Liver (tissue), 8 donors: ENCODE measurements at regions not wholly inside any gene's neighbourhood (a gene's known extent, or its start where the extent isn't known, plus 50 kb on each side); places are given as distances from the start of the nearest gene placed in this dataset.

ENCODE experiments used
- DNase-seq: peaks from one replicate; pipeline ENCODE4 v3.0.0-alpha.2; 2017; ENCODE audit warnings: low spot score
- H3K27ac ChIP-seq, 2 donors: one replicate each; pipeline ENCODE4 v1.7.0; 2013; ENCODE audit warnings: inconsistent platforms in 2 of 2, low read length in 2 of 2, control low read depth in 1 of 2, low read depth in 1 of 2, mild to moderate bottlenecking in 1 of 2
- H3K27me3 ChIP-seq, 4 donors: one replicate each; pipeline versions ENCODE4 v1.6.1 to v1.7.0; 2013; ENCODE audit warnings: low read length in 3 of 4, inconsistent platforms in 1 of 4, mild to moderate bottlenecking in 1 of 4, moderate library complexity in 1 of 4; ENCODE audit not compliant: control insufficient read depth in 4 of 4, insufficient read depth in 4 of 4
- H3K36me3 ChIP-seq, 4 donors: one replicate each; pipeline versions ENCODE4 v1.6.1 to v1.7.0; 2013; ENCODE audit warnings: low read length in 3 of 4, mild to moderate bottlenecking in 3 of 4, low read depth in 1 of 4, moderate library complexity in 1 of 4; ENCODE audit not compliant: control insufficient read depth in 4 of 4, insufficient read depth in 3 of 4
- H3K4me1 ChIP-seq, 4 donors: one replicate each; pipeline versions ENCODE4 v1.6.1 to v1.7.0; 2013; ENCODE audit warnings: low read length in 3 of 4, mild to moderate bottlenecking in 3 of 4, moderate library complexity in 1 of 4; ENCODE audit not compliant: control insufficient read depth in 4 of 4, insufficient read depth in 4 of 4
- H3K4me3 ChIP-seq, 3 donors: one replicate each; pipeline versions ENCODE4 v1.6.1 to v1.7.0; 2013; ENCODE audit warnings: low read length in 3 of 3, control low read depth in 1 of 3, low read depth in 1 of 3, mild to moderate bottlenecking in 1 of 3
- H3K9ac ChIP-seq, 2 donors: one replicate each; pipeline ENCODE4 v1.7.0; 2013; ENCODE audit warnings: low read length in 2 of 2, mild to moderate bottlenecking in 2 of 2, moderate library complexity in 2 of 2, control low read depth in 1 of 2, low read depth in 1 of 2
- H3K9me3 ChIP-seq, 4 donors: one replicate each; pipeline versions ENCODE4 v1.6.1 to v1.7.0; 2013; ENCODE audit warnings: low read length in 3 of 4; ENCODE audit not compliant: control insufficient read depth in 4 of 4
- EGR1 ChIP-seq, 2 donors: IDR thresholded peaks; 2 replicates each; pipeline ENCODE4 v1.6.1; 2016 to 2018; ENCODE audit warnings: antibody characterized with exemption in 2 of 2, low read depth in 2 of 2
- FOXA1 ChIP-seq: IDR thresholded peaks from 2 replicates; pipeline ENCODE4 v1.6.1; 2016; ENCODE audit warnings: antibody characterized with exemption
- FOXA2 ChIP-seq: IDR thresholded peaks from 2 replicates; pipeline ENCODE4 v1.6.1; 2016; ENCODE audit warnings: antibody characterized with exemption
- GABPA ChIP-seq, 2 donors: IDR thresholded peaks in 1 of 2; conservative IDR thresholded peaks in 1 of 2; 2 replicates each; pipeline ENCODE4 v1.6.1; 2016; ENCODE audit warnings: antibody characterized with exemption in 2 of 2, mild to moderate bottlenecking in 1 of 2, moderate library complexity in 1 of 2
- HNF4A ChIP-seq, 2 donors: conservative IDR thresholded peaks; 2 replicates each; pipeline ENCODE4 v1.6.1; 2016; ENCODE audit warnings: antibody characterized with exemption in 2 of 2, mild to moderate bottlenecking in 2 of 2
- HNF4G ChIP-seq: IDR thresholded peaks from 2 replicates; pipeline ENCODE4 v1.6.1; 2016; ENCODE audit warnings: antibody characterized with exemption
- JUND ChIP-seq, 2 donors: IDR thresholded peaks; 2 replicates each; pipeline ENCODE4 v1.6.1; 2016; ENCODE audit warnings: antibody characterized with exemption in 2 of 2
- MAX ChIP-seq: IDR thresholded peaks from 2 replicates; pipeline ENCODE4 v1.6.1; 2016; ENCODE audit warnings: antibody characterized with exemption
- NR2F2 ChIP-seq: IDR thresholded peaks from 2 replicates; pipeline ENCODE4 v1.6.1; 2016; ENCODE audit warnings: antibody characterized with exemption
- RAD21 ChIP-seq, 2 donors: IDR thresholded peaks; 2 replicates each; pipeline ENCODE4 v1.6.1; 2016; ENCODE audit warnings: antibody characterized with exemption in 2 of 2, mild to moderate bottlenecking in 2 of 2
- RXRA ChIP-seq, 2 donors: IDR thresholded peaks; 2 replicates each; pipeline ENCODE4 v1.6.1; 2017 to 2018; ENCODE audit warnings: antibody characterized with exemption in 2 of 2, mild to moderate bottlenecking in 1 of 2
- SP1 ChIP-seq: IDR thresholded peaks from 2 replicates; pipeline ENCODE4 v1.6.1; 2018; ENCODE audit warnings: antibody characterized with exemption, mild to moderate bottlenecking
- TAF1 ChIP-seq: conservative IDR thresholded peaks from 2 replicates; pipeline ENCODE4 v1.6.1; 2016; ENCODE audit warnings: antibody characterized with exemption, mild to moderate bottlenecking
- YY1 ChIP-seq: IDR thresholded peaks from 2 replicates; pipeline ENCODE4 v1.6.1; 2016; ENCODE audit warnings: antibody characterized with exemption, mild to moderate bottlenecking
- ZBTB33 ChIP-seq: IDR thresholded peaks from 2 replicates; pipeline ENCODE4 v1.6.1; 2016; ENCODE audit warnings: antibody characterized with exemption
- WGBS: extraction: QIAGEN DNeasy Blood & Tissue Kit; methylation state at CpG from one replicate; pipeline ENCODE4 v1.1.7; 2013; 5-methylcytosine and 5-hydroxymethylcytosine counted together
- TF ChIP-seq, protein P1 (sequence below): IDR thresholded peaks from 2 replicates; pipeline ENCODE4 v1.6.1; 2016; ENCODE audit warnings: antibody characterized with exemption
- TF ChIP-seq, protein P2 (sequence below): IDR thresholded peaks from 2 replicates; pipeline ENCODE4 v1.6.1; 2016; ENCODE audit warnings: antibody characterized with exemption, mild to moderate bottlenecking
- TF ChIP-seq, protein P3 (sequence below): fragments of 150-350 bp; IDR thresholded peaks from 2 replicates; pipeline ENCODE4 v1.5.1; 2017; ENCODE audit warnings: improper control_type of control experiment, low read depth, low read length; ENCODE audit not compliant: missing input control
- donor health status: healthy.
- donor health status: healthy.
- donor health status: healthy.
- donor health status: healthy.
- donor health status: healthy.

GRCh38 chr12:98057701-98058100 lies 457.7 kb upstream of the TMPO start:
- no peak for DNase-seq
- Histone ChIP-seq H3K9ac (no peak overlapping the region), H3K9me3 (no peaks in the 10 kb centered on the region), H3K27ac (no peak overlapping the region), H3K36me3 (no peaks in the 10 kb centered on the region), H3K4me3 (no peak overlapping the region), H3K27me3 (no peaks in the 10 kb centered on the region), H3K4me1 (no peaks in the 10 kb centered on the region)
- TF ChIP-seq FOXA1 (no peak), TAF1 (no peak), HNF4A (conservative IDR thresholded peaks at IDR 0.05) (no peak), FOXA2 (no peak), NR2F2 (no peak), ZBTB33 (no peak), SP1 (no peak), YY1 (no peak), HNF4G (no peak), EGR1 (IDR thresholded peaks at IDR 0.05; ENCODE audit: low read depth in 2 of 2) (no peak), RAD21 (IDR thresholded peaks at IDR 0.05) (no peak), GABPA (IDR thresholded peaks at IDR 0.05 in 1 of 2, conservative IDR thresholded peaks at IDR 0.05 in 1 of 2) (no peak), MAX (no peak), RXRA (IDR thresholded peaks at IDR 0.05) (no peak), JUND (IDR thresholded peaks at IDR 0.05) (no peak)
- TF ChIP-seq, protein P1, sequence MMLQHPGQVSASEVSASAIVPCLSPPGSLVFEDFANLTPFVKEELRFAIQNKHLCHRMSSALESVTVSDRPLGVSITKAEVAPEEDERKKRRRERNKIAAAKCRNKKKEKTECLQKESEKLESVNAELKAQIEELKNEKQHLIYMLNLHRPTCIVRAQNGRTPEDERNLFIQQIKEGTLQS, result no peak
- TF ChIP-seq, protein P2, sequence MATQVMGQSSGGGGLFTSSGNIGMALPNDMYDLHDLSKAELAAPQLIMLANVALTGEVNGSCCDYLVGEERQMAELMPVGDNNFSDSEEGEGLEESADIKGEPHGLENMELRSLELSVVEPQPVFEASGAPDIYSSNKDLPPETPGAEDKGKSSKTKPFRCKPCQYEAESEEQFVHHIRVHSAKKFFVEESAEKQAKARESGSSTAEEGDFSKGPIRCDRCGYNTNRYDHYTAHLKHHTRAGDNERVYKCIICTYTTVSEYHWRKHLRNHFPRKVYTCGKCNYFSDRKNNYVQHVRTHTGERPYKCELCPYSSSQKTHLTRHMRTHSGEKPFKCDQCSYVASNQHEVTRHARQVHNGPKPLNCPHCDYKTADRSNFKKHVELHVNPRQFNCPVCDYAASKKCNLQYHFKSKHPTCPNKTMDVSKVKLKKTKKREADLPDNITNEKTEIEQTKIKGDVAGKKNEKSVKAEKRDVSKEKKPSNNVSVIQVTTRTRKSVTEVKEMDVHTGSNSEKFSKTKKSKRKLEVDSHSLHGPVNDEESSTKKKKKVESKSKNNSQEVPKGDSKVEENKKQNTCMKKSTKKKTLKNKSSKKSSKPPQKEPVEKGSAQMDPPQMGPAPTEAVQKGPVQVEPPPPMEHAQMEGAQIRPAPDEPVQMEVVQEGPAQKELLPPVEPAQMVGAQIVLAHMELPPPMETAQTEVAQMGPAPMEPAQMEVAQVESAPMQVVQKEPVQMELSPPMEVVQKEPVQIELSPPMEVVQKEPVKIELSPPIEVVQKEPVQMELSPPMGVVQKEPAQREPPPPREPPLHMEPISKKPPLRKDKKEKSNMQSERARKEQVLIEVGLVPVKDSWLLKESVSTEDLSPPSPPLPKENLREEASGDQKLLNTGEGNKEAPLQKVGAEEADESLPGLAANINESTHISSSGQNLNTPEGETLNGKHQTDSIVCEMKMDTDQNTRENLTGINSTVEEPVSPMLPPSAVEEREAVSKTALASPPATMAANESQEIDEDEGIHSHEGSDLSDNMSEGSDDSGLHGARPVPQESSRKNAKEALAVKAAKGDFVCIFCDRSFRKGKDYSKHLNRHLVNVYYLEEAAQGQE, result no peak
- TF ChIP-seq, protein P3, sequence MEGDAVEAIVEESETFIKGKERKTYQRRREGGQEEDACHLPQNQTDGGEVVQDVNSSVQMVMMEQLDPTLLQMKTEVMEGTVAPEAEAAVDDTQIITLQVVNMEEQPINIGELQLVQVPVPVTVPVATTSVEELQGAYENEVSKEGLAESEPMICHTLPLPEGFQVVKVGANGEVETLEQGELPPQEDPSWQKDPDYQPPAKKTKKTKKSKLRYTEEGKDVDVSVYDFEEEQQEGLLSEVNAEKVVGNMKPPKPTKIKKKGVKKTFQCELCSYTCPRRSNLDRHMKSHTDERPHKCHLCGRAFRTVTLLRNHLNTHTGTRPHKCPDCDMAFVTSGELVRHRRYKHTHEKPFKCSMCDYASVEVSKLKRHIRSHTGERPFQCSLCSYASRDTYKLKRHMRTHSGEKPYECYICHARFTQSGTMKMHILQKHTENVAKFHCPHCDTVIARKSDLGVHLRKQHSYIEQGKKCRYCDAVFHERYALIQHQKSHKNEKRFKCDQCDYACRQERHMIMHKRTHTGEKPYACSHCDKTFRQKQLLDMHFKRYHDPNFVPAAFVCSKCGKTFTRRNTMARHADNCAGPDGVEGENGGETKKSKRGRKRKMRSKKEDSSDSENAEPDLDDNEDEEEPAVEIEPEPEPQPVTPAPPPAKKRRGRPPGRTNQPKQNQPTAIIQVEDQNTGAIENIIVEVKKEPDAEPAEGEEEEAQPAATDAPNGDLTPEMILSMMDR, result no peak
- 75% methylated on average over 1 of the region's 1 CpG for WGBS

DNA sequence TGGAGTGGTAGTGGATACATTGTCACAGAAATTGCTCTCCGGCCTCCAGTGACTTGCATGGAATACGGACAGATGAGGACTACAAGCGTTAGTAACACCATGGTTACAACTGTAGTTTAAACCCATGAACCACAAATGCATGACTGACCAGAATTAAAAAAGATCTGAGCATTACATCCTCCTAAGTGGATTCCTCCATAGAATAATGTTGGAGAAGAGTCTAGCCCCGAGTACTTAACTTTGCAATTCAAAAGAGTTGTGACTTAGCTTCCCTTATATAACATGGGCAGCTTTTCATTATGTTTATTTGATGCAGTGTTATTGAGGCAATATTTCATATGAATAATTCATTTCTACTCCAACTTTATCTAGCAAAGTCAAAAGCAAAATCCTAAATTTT lies 457.2 kb upstream of the TMPO start:
- Histone ChIP-seq H3K27me3 (no peaks in the 10 kb centered on the region), H3K4me1 (no peaks in the 10 kb centered on the region), H3K9me3 (no peaks in the 10 kb centered on the region), H3K4me3 (no peak overlapping the region), H3K36me3 (no peaks in the 10 kb centered on the region), H3K27ac (no peak overlapping the region), H3K9ac (no peak overlapping the region)
- no peak for DNase-seq
- 86% methylated on average over 4 of the region's 4 CpGs for WGBS
- TF ChIP-seq NR2F2 (no peak), SP1 (no peak), MAX (no peak)
- TF ChIP-seq, protein P3, result no peak
